Caco-2 (cell line): ENCODE measurements at regions not wholly inside any gene's neighbourhood (a gene's known extent, or its start where the extent isn't known, plus 50 kb on each side); places are given as distances from the start of the nearest gene placed in this dataset.

Source experiments
- BruUV-seq: library from RNA; stranded (reverse); fragments of 400-500 nt; replicated peaks from 2 replicates; lab custom pipeline; 2021; lab: Mats Ljungman, UMichigan
- CTCF ChIA-PET: fragments of 300-600 bp; sonication (Branson Sonifier 250); formaldehyde crosslinking; loops from one replicate; lab custom pipeline; 2022; ENCODE audit warnings: antibody characterized with exemption; lab: Charles Lee
- POLR2A ChIA-PET: fragments of 300-600 bp; sonication (Branson Sonifier 250); formaldehyde crosslinking; loops from one replicate; lab custom pipeline; 2022; ENCODE audit warnings: antibody characterized with exemption; lab: Charles Lee
- DNase-seq, 2 experiments: peaks; one replicate each; pipeline versions ENCODE4 v3.0.0 to v3.0.0-alpha.2; 2020 to 2022
- H3K27me3 ChIP-seq: replicated peaks from 2 replicates; pipeline ENCODE4 v1.6.0; 2011; ENCODE audit warnings: low read length; ENCODE audit not compliant: control insufficient read depth, insufficient read depth
- H3K36me3 ChIP-seq: 2 replicates; pipeline ENCODE4 v1.5.1; 2011; ENCODE audit warnings: low read length; ENCODE audit not compliant: control insufficient read depth, insufficient read depth
- H3K4me1 ChIP-seq: fragments of 250-450 bp; sonication (Bioruptor Pico); 2 replicates; pipeline ENCODE4 v1.5.1; 2020; ENCODE audit warnings: mild to moderate bottlenecking
- H3K4me3 ChIP-seq: 2 replicates; pipeline ENCODE4 v1.5.1; 2011; ENCODE audit warnings: low read depth, mild to moderate bottlenecking, control low read depth, low read length
- H3K9me3 ChIP-seq: fragments of 250-450 bp; sonication (Bioruptor Pico); 2 replicates; pipeline ENCODE4 v1.5.1; 2020; ENCODE audit warnings: mild to moderate bottlenecking, moderate library complexity
- H3K27ac Mint-ChIP-seq: one replicate; pipeline ENCODE4 v1.8.0; 2022; ENCODE audit warnings: mixed read lengths; ENCODE audit not compliant: unreplicated experiment
- H3K27me3 Mint-ChIP-seq: one replicate; pipeline ENCODE4 v1.8.0; 2022; ENCODE audit warnings: mixed read lengths; ENCODE audit not compliant: insufficient read depth, unreplicated experiment
- H3K36me3 Mint-ChIP-seq: one replicate; pipeline ENCODE4 v1.8.0; 2022; ENCODE audit warnings: mild to moderate bottlenecking, mixed read lengths; ENCODE audit not compliant: insufficient read depth, unreplicated experiment
- H3K4me1 Mint-ChIP-seq: one replicate; pipeline ENCODE4 v1.8.0; 2022; ENCODE audit warnings: low read depth, mixed read lengths; ENCODE audit not compliant: unreplicated experiment
- H3K4me3 Mint-ChIP-seq: one replicate; pipeline ENCODE4 v1.8.0; 2022; ENCODE audit warnings: mild to moderate bottlenecking, moderate library complexity, mixed read lengths; ENCODE audit not compliant: unreplicated experiment
- H3K9me3 Mint-ChIP-seq: one replicate; pipeline ENCODE4 v1.8.0; 2022; ENCODE audit warnings: mixed read lengths; ENCODE audit not compliant: unreplicated experiment
- intact Hi-C: fragments of 100-400 bp; cut with micrococcal nuclease; formaldehyde crosslinking; loops from one replicate; pipeline ENCODE4 v1.10.0; 2022; ENCODE audit not compliant: unreplicated experiment
- TF ChIP-seq, protein P1 (sequence below), 2 experiments: fragments of 200-600 bp in 1 of 2; IDR thresholded peaks; 1 replicate in 1 of 2; 2 replicates in 1 of 2; pipeline versions ENCODE4 v1.5.1 to v1.8.0; 2011 to 2022; ENCODE audit warnings: antibody characterized with exemption in 1 of 2, control low read depth in 1 of 2, inconsistent platforms in 1 of 2, low read depth in 1 of 2, low read length in 1 of 2, mild to moderate bottlenecking in 1 of 2, moderate library complexity in 1 of 2; ENCODE audit not compliant: insufficient read depth in 1 of 2, severe bottlenecking in 1 of 2, unreplicated experiment in 1 of 2

DNA sequence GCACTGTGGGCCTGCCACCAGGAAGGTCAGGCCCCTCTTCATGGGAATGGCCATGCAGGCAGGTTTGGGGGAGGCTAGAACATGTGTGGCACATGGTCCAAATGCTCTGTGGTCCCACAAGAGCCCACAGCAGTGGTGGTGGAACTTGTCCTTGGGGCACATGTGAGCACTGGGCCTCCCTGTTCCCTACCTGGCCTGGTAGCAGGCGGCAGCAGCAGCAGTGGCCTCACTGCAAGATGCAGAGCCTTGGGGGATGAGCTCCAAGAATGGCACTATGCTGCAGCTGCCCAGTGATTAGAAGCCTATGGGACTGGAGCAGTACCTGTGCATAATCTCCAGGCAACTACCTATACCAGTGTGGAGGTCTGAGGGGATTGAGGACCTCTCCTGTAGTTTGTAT, 197.0 kb upstream of the DCAF8L1 start:
- CTCF ChIA-PET = no interaction called here

DNA sequence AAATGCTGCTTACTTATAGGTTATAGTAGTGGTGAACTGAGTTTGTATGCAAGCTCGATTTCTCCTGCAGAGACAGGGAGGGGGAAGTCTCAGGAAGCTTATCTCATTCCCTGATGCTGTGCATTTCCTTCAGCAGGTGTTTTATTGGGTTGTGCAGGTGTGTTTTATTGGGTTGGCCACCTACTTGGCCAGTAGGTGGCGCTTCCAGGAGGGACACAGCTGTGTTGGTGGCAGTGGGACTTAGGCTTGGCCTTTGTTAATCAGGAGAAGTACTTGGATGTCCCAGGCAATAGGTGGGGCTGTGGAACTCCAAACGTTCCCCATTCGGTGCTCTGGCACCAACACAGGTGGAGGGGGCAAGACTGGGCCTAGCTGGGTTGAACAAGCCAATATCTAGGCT, 196.0 kb upstream of the DCAF8L1 start:
- Histone ChIP-seq H3K36me3 (no peaks in the 10 kb centered on the region), H3K27me3 (no peaks in the 10 kb centered on the region), H3K4me3 (no peak overlapping the region), H3K9me3 (no peaks in the 10 kb centered on the region), H3K4me1 (no peaks in the 10 kb centered on the region)
- H3K36me3 Mint-ChIP-seq = no peaks in the 10 kb centered on the region
- no peak overlapping the region for H3K27ac Mint-ChIP-seq
- no peaks in the 10 kb centered on the region for H3K4me1 Mint-ChIP-seq
- ChIA-PET POLR2A (no interaction called here), CTCF (interaction anchor here (0.8 kb wide), 1 partner anchor 914 kb away, joined by 3 read pairs; no protein-coding TSS in a partner anchor)
- no peak overlapping the region for H3K4me3 Mint-ChIP-seq
- peak; percentile 26 to 33 for DNase-seq
- no peaks in the 10 kb centered on the region for H3K9me3 Mint-ChIP-seq
- BruUV-seq = no TSS peak
- intact Hi-C loops = loop anchor here (10.0 kb wide), 1 partner anchor 918 kb away; no protein-coding TSS in a partner anchor
- no peaks in the 10 kb centered on the region for H3K27me3 Mint-ChIP-seq
- TF ChIP-seq, protein P1, sequence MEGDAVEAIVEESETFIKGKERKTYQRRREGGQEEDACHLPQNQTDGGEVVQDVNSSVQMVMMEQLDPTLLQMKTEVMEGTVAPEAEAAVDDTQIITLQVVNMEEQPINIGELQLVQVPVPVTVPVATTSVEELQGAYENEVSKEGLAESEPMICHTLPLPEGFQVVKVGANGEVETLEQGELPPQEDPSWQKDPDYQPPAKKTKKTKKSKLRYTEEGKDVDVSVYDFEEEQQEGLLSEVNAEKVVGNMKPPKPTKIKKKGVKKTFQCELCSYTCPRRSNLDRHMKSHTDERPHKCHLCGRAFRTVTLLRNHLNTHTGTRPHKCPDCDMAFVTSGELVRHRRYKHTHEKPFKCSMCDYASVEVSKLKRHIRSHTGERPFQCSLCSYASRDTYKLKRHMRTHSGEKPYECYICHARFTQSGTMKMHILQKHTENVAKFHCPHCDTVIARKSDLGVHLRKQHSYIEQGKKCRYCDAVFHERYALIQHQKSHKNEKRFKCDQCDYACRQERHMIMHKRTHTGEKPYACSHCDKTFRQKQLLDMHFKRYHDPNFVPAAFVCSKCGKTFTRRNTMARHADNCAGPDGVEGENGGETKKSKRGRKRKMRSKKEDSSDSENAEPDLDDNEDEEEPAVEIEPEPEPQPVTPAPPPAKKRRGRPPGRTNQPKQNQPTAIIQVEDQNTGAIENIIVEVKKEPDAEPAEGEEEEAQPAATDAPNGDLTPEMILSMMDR (IDR thresholded peaks at IDR 0.05; ENCODE audit: insufficient read depth in 1 of 2, low read depth in 1 of 2, low read length in 1 of 2, severe bottlenecking in 1 of 2, unreplicated experiment in 1 of 2) = peak; percentile 31 to 37

More for the DNA sequence above, 197.0 kb upstream of the DCAF8L1 start:
- POLR2A ChIA-PET = no interaction called here
- BruUV-seq = no TSS peak
- H3K9me3 ChIP-seq = no peaks in the 10 kb centered on the region
- intact Hi-C loops = loop anchor here (10.0 kb wide), 1 partner anchor 917 kb away; no protein-coding TSS in a partner anchor
- Mint-ChIP-seq H3K27ac (no peak overlapping the region), H3K4me3 (no peak overlapping the region), H3K27me3 (no peaks in the 10 kb centered on the region), H3K9me3 (no peaks in the 10 kb centered on the region), H3K36me3 (no peaks in the 10 kb centered on the region), H3K4me1 (no peaks in the 10 kb centered on the region)
- H3K4me3 ChIP-seq = no peak overlapping the region
- H3K36me3 ChIP-seq = no peaks in the 10 kb centered on the region
- TF ChIP-seq, protein P1 (IDR thresholded peaks at IDR 0.05; ENCODE audit: insufficient read depth in 1 of 2, low read depth in 1 of 2, low read length in 1 of 2, severe bottlenecking in 1 of 2, unreplicated experiment in 1 of 2) = no peak
- no peaks in the 10 kb centered on the region for H3K27me3 ChIP-seq
- no peak for DNase-seq
- H3K4me1 ChIP-seq = no peaks in the 10 kb centered on the region

DNA sequence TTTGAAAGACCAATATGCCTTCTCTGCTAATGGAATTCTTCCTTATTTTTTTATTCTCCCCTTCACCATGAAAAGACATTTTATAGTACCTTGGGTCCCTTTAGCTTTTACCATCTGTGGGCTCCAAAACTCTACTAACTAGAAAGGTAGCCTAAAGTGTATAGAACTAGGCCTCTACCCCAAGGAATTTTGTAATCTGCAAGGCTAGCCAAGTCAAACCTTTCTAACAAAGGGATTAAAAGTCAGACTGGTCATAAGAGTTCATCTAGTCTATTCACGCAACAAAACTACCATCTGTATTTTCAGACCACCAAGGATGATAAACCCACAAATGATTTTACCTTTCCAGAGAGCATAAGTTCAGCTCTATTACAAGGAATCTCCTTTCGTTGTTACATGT, 189.5 kb upstream of the DCAF8L1 start:
- intact Hi-C loops = loop anchor here (10.0 kb wide), 1 partner anchor 924 kb away; no protein-coding TSS in a partner anchor
- Histone ChIP-seq H3K4me3 (no peak overlapping the region), H3K9me3 (no peaks in the 10 kb centered on the region), H3K27me3 (no peaks in the 10 kb centered on the region), H3K36me3 (no peaks in the 10 kb centered on the region), H3K4me1 (no peaks in the 10 kb centered on the region)
- TF ChIP-seq, protein P1 (IDR thresholded peaks at IDR 0.05; ENCODE audit: insufficient read depth in 1 of 2, low read depth in 1 of 2, low read length in 1 of 2, severe bottlenecking in 1 of 2, unreplicated experiment in 1 of 2) = no peak
- ChIA-PET CTCF (no interaction called here), POLR2A (no interaction called here)
- no TSS peak for BruUV-seq
- no peak overlapping the region for H3K27ac Mint-ChIP-seq
- H3K27me3 Mint-ChIP-seq = no peaks in the 10 kb centered on the region
- no peaks in the 10 kb centered on the region for H3K9me3 Mint-ChIP-seq
- no peak overlapping the region for H3K4me3 Mint-ChIP-seq
- no peaks in the 10 kb centered on the region for H3K36me3 Mint-ChIP-seq
- no peaks in the 10 kb centered on the region for H3K4me1 Mint-ChIP-seq
- no peak for DNase-seq
